SK-N-SH (cell line): ENCODE measurements at regions not wholly inside any gene's neighbourhood (a gene's known extent, or its start where the extent isn't known, plus 50 kb on each side); places are given as distances from the start of the nearest gene placed in this dataset.

ENCODE experiments used
- CHD2 ChIP-seq: fragments of 150-350 bp; IDR thresholded peaks from 2 replicates; pipeline ENCODE4 v1.6.1; 2018; ENCODE audit warnings: low read length; ENCODE audit not compliant: partially characterized antibody
- CTCF ChIP-seq: fragments of 200-600 bp; sonication (generic); IDR thresholded peaks from 2 replicates; pipeline ENCODE4 v1.6.1; 2017; ENCODE audit warnings: antibody characterized with exemption, mild to moderate bottlenecking, moderate library complexity
- ELF1 ChIP-seq: IDR thresholded peaks from 2 replicates; pipeline ENCODE4 v1.4.0; 2012
- EP300 ChIP-seq, 2 experiments: IDR thresholded peaks; 2 replicates each; pipeline versions ENCODE4 v1.4.0 to v1.6.1; 2012; ENCODE audit warnings: borderline replicate concordance in 1 of 2, low read depth in 1 of 2, low read length in 1 of 2
- JUND ChIP-seq: IDR thresholded peaks from 2 replicates; pipeline ENCODE4 v1.4.0; 2012
- NFIC ChIP-seq: IDR thresholded peaks from 2 replicates; pipeline ENCODE4 v1.4.0; 2012; ENCODE audit warnings: borderline replicate concordance
- POLR2AphosphoS5 ChIP-seq: IDR thresholded peaks from 2 replicates; pipeline ENCODE4 v1.6.1; 2012; ENCODE audit warnings: low read depth, low read length
- RCOR1 ChIP-seq: fragments of 150-350 bp; IDR thresholded peaks from 2 replicates; pipeline ENCODE4 v1.6.1; 2017; ENCODE audit warnings: antibody characterized with exemption, low read length
- REST ChIP-seq: IDR thresholded peaks from 2 replicates; pipeline ENCODE4 v1.6.1; 2012; ENCODE audit warnings: mild to moderate bottlenecking, low read depth, low read length, moderate library complexity
- RFX5 ChIP-seq: IDR thresholded peaks from 2 replicates; pipeline ENCODE4 v1.6.1; 2012; ENCODE audit warnings: mild to moderate bottlenecking, improper control_type of control experiment, low read length
- TCF12 ChIP-seq: IDR thresholded peaks from 2 replicates; pipeline ENCODE4 v1.4.0; 2012
- YY1 ChIP-seq: IDR thresholded peaks from 2 replicates; pipeline ENCODE4 v1.4.0; 2012; ENCODE audit warnings: low read depth, mild to moderate bottlenecking

GRCh38 chr2:239671916-239672849, 271.4 kb upstream of the HDAC4 start:
- TF ChIP-seq POLR2AphosphoS5, result no peak
- no peak for TF ChIP-seq RFX5
- no peak for TF ChIP-seq RCOR1
- TF ChIP-seq ELF1, result no peak
- no peak for TF ChIP-seq CHD2
- TF ChIP-seq REST, result no peak
- TF ChIP-seq YY1, result no peak
- TF ChIP-seq NFIC, result no peak
- TF ChIP-seq CTCF, result no peak
- no peak for TF ChIP-seq JUND
- TF ChIP-seq EP300 (IDR thresholded peaks at IDR 0.05; ENCODE audit: borderline replicate concordance in 1 of 2, low read depth in 1 of 2, low read length in 1 of 2), result no peak
- TF ChIP-seq TCF12, result no peak
